OCI-LY3 (cell line): ENCODE measurements at regions not wholly inside any gene's neighbourhood (a gene's known extent, or its start where the extent isn't known, plus 50 kb on each side); places are given as distances from the start of the nearest gene placed in this dataset.

Experiments
- H2AFZ ChIP-seq: fragments of 200-600, 300-600 bp; shearing (Covaris generic); 2 replicates; pipeline ENCODE4 v1.6.0; 2014; ENCODE audit warnings: antibody characterized with exemption, low read depth, low read length
- H3K27ac ChIP-seq: fragments of 200-600, 300-600 bp; sonication (generic); 2 replicates; pipeline ENCODE4 v1.5.1; 2014; ENCODE audit warnings: mild to moderate bottlenecking, low read length, moderate library complexity, mixed read lengths
- H3K27me3 ChIP-seq: fragments of 200-600, 300-600 bp; sonication (generic); 2 replicates; pipeline ENCODE4 v1.6.1; 2014; ENCODE audit warnings: low read depth, low read length, mixed read lengths
- H3K36me3 ChIP-seq: fragments of 200-600, 300-600 bp; sonication (generic); replicated peaks from 2 replicates; pipeline ENCODE3; 2014; ENCODE audit warnings: low read depth, low read length, mixed read lengths
- H3K4me1 ChIP-seq: fragments of 300-600, 200-600 bp; sonication (generic); 2 replicates; pipeline ENCODE4 v1.6.1; 2014; ENCODE audit warnings: low read length, mixed read lengths
- H3K4me2 ChIP-seq: fragments of 200-600, 300-600 bp; sonication (generic); 2 replicates; pipeline ENCODE4 v1.6.1; 2014; ENCODE audit warnings: low read length, mixed read lengths
- H3K4me3 ChIP-seq: fragments of 300-600, 200-600 bp; sonication (generic); 2 replicates; pipeline ENCODE4 v1.5.1; 2014; ENCODE audit warnings: antibody characterized with exemption, mild to moderate bottlenecking, low read length, moderate library complexity
- H3K79me2 ChIP-seq: fragments of 300-600, 200-600 bp; shearing (Covaris generic); 2 replicates; pipeline ENCODE4 v1.6.1; 2014; ENCODE audit warnings: mild to moderate bottlenecking, low read length, mixed read lengths
- H3K9ac ChIP-seq: fragments of 300-600, 200-600 bp; shearing (Covaris generic); 2 replicates; pipeline ENCODE4 v1.6.0; 2014; ENCODE audit warnings: mild to moderate bottlenecking, low read length, moderate library complexity
- H3K9me3 ChIP-seq: fragments of 200-600, 300-600 bp; shearing (Covaris generic); 2 replicates; pipeline ENCODE4 v1.6.1; 2014; ENCODE audit warnings: low read length, mixed read lengths; ENCODE audit not compliant: insufficient read depth
- H4K20me1 ChIP-seq: fragments of 200-600, 300-600 bp; sonication (generic); 2 replicates; pipeline ENCODE4 v1.6.1; 2016; ENCODE audit warnings: low read length, mixed read lengths; ENCODE audit not compliant: insufficient read depth
- CTCF ChIP-seq: fragments of 200-600, 300-600 bp; sonication (generic); IDR thresholded peaks from 2 replicates; pipeline ENCODE4 v1.5.1; 2014; ENCODE audit warnings: antibody characterized with exemption, low read length, low read depth
- EZH2phosphoT487 ChIP-seq: fragments of 200-600 bp; shearing (Covaris generic); IDR thresholded peaks from 2 replicates; pipeline ENCODE4 v1.6.1; 2018; ENCODE audit warnings: antibody characterized with exemption, mixed run types, low read depth

GRCh38 chr5:23730023-23730422 is 222.6 kb downstream of the PRDM9 start:
- Histone ChIP-seq H3K4me2 (no peak overlapping the region), H3K4me3 (no peak overlapping the region), H3K9ac (no peak overlapping the region), H3K27me3 (no peaks in the 10 kb centered on the region), H3K4me1 (no peaks in the 10 kb centered on the region), H3K9me3 (no peaks in the 10 kb centered on the region), H4K20me1 (no peaks in the 10 kb centered on the region), H3K79me2 (no peaks in the 10 kb centered on the region), H3K36me3 (no peaks in the 10 kb centered on the region), H2AFZ (no peak overlapping the region), H3K27ac (no peak overlapping the region)
- TF ChIP-seq EZH2phosphoT487 (no peak), CTCF (no peak)

- no peak overlapping the region for H3K4me3 ChIP-seq
- H4K20me1 ChIP-seq: no peaks in the 10 kb centered on the region
- no peak overlapping the region for H3K9ac ChIP-seq
- no peaks in the 10 kb centered on the region for H3K36me3 ChIP-seq
- no peak overlapping the region for H3K27ac ChIP-seq
- H3K4me1 ChIP-seq: no peaks in the 10 kb centered on the region
- H3K9me3 ChIP-seq: no peaks in the 10 kb centered on the region
- no peak for TF ChIP-seq CTCF
- no peak for TF ChIP-seq EZH2phosphoT487
- no peaks in the 10 kb centered on the region for H3K79me2 ChIP-seq
- H3K27me3 ChIP-seq: no peaks in the 10 kb centered on the region
- no peak overlapping the region for H2AFZ ChIP-seq
- no peak overlapping the region for H3K4me2 ChIP-seq
Measured at GRCh38 chr5:23740029-23740428, 232.6 kb downstream of the PRDM9 start.

- no peaks in the 10 kb centered on the region for H3K36me3 ChIP-seq
- no peak overlapping the region for H3K4me3 ChIP-seq
- no peaks in the 10 kb centered on the region for H4K20me1 ChIP-seq
- no peaks in the 10 kb centered on the region for H3K27me3 ChIP-seq
- H3K4me1 ChIP-seq: no peaks in the 10 kb centered on the region
- H3K9ac ChIP-seq: no peak overlapping the region
- H3K4me2 ChIP-seq: no peak overlapping the region
- no peaks in the 10 kb centered on the region for H3K9me3 ChIP-seq
- no peak overlapping the region for H3K27ac ChIP-seq
- no peaks in the 10 kb centered on the region for H3K79me2 ChIP-seq
- TF ChIP-seq EZH2phosphoT487 (no peak), CTCF (peak; percentile 44)
- H2AFZ ChIP-seq: no peak overlapping the region
Measured at GRCh38 chr5:23742701-23743100, 235.3 kb downstream of the PRDM9 start.

- Histone ChIP-seq H3K4me3 (no peak overlapping the region), H3K9me3 (no peaks in the 10 kb centered on the region), H3K36me3 (no peaks in the 10 kb centered on the region), H2AFZ (no peak overlapping the region), H3K9ac (no peak overlapping the region), H3K27ac (no peak overlapping the region), H3K4me2 (no peak overlapping the region), H3K4me1 (no peaks in the 10 kb centered on the region), H3K27me3 (no peaks in the 10 kb centered on the region), H3K79me2 (no peaks in the 10 kb centered on the region), H4K20me1 (no peaks in the 10 kb centered on the region)
- TF ChIP-seq CTCF (no peak), EZH2phosphoT487 (no peak)
Measured at GRCh38 chr5:23755906-23756305, 248.5 kb downstream of the PRDM9 start.
